ENCODE measurements at regions not wholly inside any gene's neighbourhood (a gene's known extent, or its start where the extent isn't known, plus 50 kb on each side); places are given as distances from the start of the nearest gene placed in this dataset.

DNA sequence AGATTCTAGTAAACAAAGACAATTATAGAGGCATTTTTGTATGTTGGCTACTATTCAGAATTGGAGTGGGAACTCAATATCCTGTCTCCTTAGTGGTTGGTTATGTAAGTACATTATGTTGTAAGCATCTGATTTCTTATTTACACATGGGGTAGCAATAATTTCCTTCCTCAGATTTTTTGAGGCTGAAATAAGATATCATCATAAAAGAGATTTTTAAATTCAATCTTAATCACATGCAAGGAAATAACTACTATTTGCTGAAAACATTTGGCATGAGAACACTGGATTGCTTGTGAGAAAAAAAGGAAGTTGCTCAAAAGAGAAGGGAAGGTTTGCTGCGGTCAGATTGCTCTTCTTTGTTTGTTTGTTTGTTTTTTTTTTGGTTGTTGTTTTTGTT, 437.7 kb upstream of the HS3ST1 start:
- H3K4me3 ChIP-seq (ENCODE audit: low read depth, low read length), result no peak overlapping the region
- DNase-seq (ENCODE audit: low read depth), result no peak
- TF ChIP-seq, protein P1, sequence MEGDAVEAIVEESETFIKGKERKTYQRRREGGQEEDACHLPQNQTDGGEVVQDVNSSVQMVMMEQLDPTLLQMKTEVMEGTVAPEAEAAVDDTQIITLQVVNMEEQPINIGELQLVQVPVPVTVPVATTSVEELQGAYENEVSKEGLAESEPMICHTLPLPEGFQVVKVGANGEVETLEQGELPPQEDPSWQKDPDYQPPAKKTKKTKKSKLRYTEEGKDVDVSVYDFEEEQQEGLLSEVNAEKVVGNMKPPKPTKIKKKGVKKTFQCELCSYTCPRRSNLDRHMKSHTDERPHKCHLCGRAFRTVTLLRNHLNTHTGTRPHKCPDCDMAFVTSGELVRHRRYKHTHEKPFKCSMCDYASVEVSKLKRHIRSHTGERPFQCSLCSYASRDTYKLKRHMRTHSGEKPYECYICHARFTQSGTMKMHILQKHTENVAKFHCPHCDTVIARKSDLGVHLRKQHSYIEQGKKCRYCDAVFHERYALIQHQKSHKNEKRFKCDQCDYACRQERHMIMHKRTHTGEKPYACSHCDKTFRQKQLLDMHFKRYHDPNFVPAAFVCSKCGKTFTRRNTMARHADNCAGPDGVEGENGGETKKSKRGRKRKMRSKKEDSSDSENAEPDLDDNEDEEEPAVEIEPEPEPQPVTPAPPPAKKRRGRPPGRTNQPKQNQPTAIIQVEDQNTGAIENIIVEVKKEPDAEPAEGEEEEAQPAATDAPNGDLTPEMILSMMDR (conservative IDR thresholded peaks at IDR 0.05; ENCODE audit: low read depth, low read length), result no peak

DNA sequence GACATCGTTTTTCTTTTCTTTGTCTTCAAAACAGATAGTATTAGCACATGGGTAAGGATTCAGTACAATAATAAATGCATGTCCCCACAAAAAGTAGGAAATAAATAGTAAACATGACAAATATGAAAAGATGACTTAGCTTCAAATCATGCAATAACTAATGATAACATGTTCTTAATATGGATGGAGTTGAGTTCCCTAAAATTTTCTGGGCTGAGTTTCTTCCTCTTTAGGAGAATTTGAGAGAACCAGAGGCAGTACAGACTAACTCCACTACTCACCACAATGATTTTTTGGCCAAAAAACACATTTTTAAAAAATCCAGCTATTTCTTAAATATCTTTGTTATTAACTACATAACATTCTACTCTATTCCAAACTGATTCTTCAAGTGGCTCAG, 432.3 kb upstream of the HS3ST1 start:
- no peak for DNase-seq (ENCODE audit: low read depth)
- TF ChIP-seq, protein P1 (conservative IDR thresholded peaks at IDR 0.05; ENCODE audit: low read depth, low read length), result no peak
- no peak overlapping the region for H3K4me3 ChIP-seq (ENCODE audit: low read depth, low read length)

DNA sequence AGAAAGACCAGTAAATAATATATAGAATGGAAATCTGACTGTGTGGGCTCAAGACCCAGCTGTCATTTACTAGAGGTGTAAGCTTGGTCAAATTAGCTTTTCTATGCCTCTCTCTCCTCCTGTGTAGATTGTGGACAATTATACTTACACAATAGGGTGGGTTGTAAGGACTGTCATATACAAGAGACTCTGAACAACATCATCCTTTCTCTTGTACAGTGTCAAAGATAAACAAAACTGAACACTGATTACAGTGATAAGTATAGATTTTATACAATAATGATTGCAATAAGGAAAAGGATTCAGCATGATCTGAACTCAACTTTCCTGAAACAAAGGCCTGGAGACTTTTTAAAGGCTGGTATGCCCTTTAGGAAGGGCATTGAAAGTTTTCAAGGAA, 429.2 kb upstream of the HS3ST1 start:
- TF ChIP-seq, protein P1 (conservative IDR thresholded peaks at IDR 0.05; ENCODE audit: low read depth, low read length), result no peak

DNA sequence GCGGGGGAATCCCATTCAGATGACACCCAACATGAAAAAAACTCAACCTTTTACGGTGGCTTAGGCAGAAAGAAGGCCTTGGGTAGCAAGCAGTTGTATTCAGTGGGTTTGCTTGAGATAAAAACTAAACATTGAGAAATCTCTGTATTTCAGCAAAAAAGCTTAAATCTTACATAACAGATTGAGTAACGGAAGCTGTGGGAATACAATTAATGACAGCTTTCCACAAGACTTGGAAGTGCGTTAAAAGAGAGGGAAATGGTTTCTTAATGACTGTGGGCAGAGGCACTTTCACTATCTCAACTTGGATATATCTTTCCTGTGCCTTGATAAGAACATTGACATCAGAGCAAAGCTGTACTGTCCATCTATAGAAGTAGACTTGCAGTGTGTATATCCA, 418.5 kb upstream of the HS3ST1 start:
- H3K4me3 ChIP-seq (ENCODE audit: low read depth, low read length), result no peak overlapping the region
- TF ChIP-seq, protein P1 (conservative IDR thresholded peaks at IDR 0.05; ENCODE audit: low read depth, low read length), result no peak
- DNase-seq (ENCODE audit: low read depth), result no peak

More for the DNA sequence above, 429.2 kb upstream of the HS3ST1 start:
- DNase-seq (ENCODE audit: low read depth), result no peak
- H3K4me3 ChIP-seq (ENCODE audit: low read depth, low read length), result no peak overlapping the region

DNA sequence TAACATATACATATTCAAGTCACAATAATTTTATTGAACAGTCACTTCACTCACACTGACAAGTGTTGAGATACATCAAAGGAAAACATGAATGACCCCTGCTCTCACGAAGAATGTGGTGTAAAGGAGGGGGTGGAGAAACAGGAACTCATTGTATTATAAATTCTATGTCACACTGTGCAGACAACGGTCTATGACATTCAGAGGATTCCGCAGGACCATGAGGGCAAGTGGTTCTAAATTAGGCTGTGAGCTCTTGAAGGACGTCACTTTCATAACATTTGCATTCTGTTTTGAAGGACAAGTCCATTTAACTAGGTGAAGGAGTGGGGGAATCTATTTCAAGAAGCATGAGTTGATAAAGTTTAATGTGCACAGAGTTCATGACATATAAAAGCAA, 415.2 kb upstream of the HS3ST1 start:
- TF ChIP-seq, protein P1 (conservative IDR thresholded peaks at IDR 0.05; ENCODE audit: low read depth, low read length), result no peak
- DNase-seq (ENCODE audit: low read depth), result no peak

DNA sequence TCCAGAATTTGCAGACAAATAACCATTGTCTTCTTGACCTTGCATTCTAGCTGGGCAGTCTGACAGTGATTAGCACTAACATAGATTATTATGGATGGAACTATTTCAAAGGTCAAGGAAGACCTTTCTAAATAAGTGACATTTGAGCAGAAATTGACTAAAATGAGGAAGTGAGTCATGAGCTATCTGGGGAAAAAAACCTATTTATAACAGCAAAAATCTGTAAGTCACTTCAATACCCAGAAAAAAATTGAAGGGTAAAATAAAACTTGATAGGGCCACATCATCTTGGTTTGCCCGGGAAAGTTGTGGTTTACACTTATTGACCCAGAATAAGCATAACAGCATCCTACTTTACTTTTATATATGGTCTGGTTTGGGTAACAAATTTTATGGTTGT, 414.6 kb upstream of the HS3ST1 start:
- TF ChIP-seq, protein P1 (conservative IDR thresholded peaks at IDR 0.05; ENCODE audit: low read depth, low read length), result no peak
- no peak for DNase-seq (ENCODE audit: low read depth)
- no peak overlapping the region for H3K4me3 ChIP-seq (ENCODE audit: low read depth, low read length)

More for the DNA sequence above, 415.2 kb upstream of the HS3ST1 start:
- no peak overlapping the region for H3K4me3 ChIP-seq (ENCODE audit: low read depth, low read length)

DNA sequence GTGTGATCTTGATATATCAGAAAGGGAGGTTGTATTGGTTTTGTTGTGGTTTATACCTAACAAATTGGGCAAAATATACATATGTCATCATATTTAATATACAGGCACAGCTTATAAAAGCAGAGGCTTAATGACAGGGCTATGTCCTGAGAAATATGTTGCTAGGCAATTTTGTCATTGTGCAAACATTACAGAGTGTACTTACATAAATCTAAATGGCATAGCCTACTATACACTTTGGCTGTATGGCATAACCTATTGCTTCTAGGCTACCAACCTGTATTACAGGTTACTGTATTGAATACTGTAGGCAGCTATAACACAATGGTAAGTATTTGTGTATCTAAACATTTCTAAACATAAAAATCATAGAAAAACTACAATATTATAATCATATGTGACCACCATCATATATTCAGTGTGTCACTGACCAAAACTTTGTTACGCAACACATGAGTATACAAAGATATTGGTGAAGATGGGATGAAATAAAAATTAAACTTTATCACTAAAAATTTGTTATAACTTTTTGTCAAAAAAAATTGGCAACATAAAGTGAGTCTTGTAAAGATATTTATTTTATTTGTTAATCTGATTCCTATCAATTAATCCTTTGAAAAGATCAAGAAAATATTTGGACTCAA, 414.0 kb upstream of the HS3ST1 start:
- H3K4me3 ChIP-seq (ENCODE audit: low read depth, low read length), result no peak overlapping the region
- TF ChIP-seq, protein P1 (conservative IDR thresholded peaks at IDR 0.05; ENCODE audit: low read depth, low read length), result no peak
- no peak for DNase-seq (ENCODE audit: low read depth)

Data from epithelial cell of proximal tubule (primary cell).